Smooth muscle cell (in vitro differentiated cells): ENCODE measurements at regions not wholly inside any gene's neighbourhood (a gene's known extent, or its start where the extent isn't known, plus 50 kb on each side); places are given as distances from the start of the nearest gene placed in this dataset.

Source experiments
- DNase-seq: peaks from one replicate; lab custom pipeline; 2025; ENCODE audit not compliant: unreplicated experiment; lab: John Stamatoyannopoulos, UW
- H2AFZ ChIP-seq: fragments of 200-600 bp; sonication (generic); 2 replicates; pipeline ENCODE4 v1.6.0; 2016; ENCODE audit warnings: antibody characterized with exemption, low read depth, mild to moderate bottlenecking
- H3F3A ChIP-seq: fragments of 200-600 bp; sonication (generic); 2 replicates; pipeline ENCODE4 v1.6.0; 2017; ENCODE audit warnings: antibody characterized with exemption, low read depth
- H3K27ac ChIP-seq: fragments of 200-600 bp; sonication (generic); 2 replicates; pipeline ENCODE4 v1.5.1; 2016; ENCODE audit warnings: low read depth, mild to moderate bottlenecking
- H3K27me3 ChIP-seq: fragments of 200-600 bp; sonication (generic); 2 replicates; pipeline ENCODE4 v1.6.1; 2016; ENCODE audit warnings: low read depth, mild to moderate bottlenecking
- H3K36me3 ChIP-seq: fragments of 200-600 bp; sonication (generic); 2 replicates; pipeline ENCODE4 v1.5.1; 2016; ENCODE audit warnings: low read depth
- H3K4me1 ChIP-seq: fragments of 200-600 bp; sonication (generic); 2 replicates; pipeline ENCODE4 v1.5.1; 2016; ENCODE audit warnings: low read depth
- H3K4me2 ChIP-seq: fragments of 200-600 bp; sonication (generic); 2 replicates; pipeline ENCODE4 v1.6.0; 2016; ENCODE audit warnings: mild to moderate bottlenecking
- H3K4me3 ChIP-seq: fragments of 200-600 bp; sonication (generic); 2 replicates; pipeline ENCODE4 v1.5.1; 2016; ENCODE audit warnings: mild to moderate bottlenecking
- H3K79me2 ChIP-seq: fragments of 200-600 bp; sonication (generic); 2 replicates; pipeline ENCODE4 v1.6.0; 2016; ENCODE audit warnings: low read depth, mild to moderate bottlenecking
- H3K9ac ChIP-seq: fragments of 200-600 bp; sonication (generic); 2 replicates; pipeline ENCODE4 v1.6.0; 2016; ENCODE audit warnings: low read depth
- H3K9me3 ChIP-seq: fragments of 200-600 bp; sonication (generic); replicated peaks from 2 replicates; pipeline ENCODE4 v1.5.1; 2016; ENCODE audit warnings: low read depth
- H4K20me1 ChIP-seq: fragments of 200-600 bp; sonication (generic); 2 replicates; pipeline ENCODE4 v1.6.0; 2016; ENCODE audit warnings: low read depth
- WGBS: methylation state at CpG from one replicate; pipeline ENCODE4 v1.1.7; 2016; ENCODE audit warnings: low lambda C conversion rate; 5-methylcytosine and 5-hydroxymethylcytosine counted together
- TF ChIP-seq, protein P1 (sequence below): fragments of 200-600 bp; sonication (generic); IDR thresholded peaks from 2 replicates; pipeline ENCODE4 v1.5.1; 2017; ENCODE audit warnings: borderline replicate concordance, mild to moderate bottlenecking, antibody characterized with exemption; ENCODE audit not compliant: insufficient read depth, poor library complexity, severe bottlenecking

DNA sequence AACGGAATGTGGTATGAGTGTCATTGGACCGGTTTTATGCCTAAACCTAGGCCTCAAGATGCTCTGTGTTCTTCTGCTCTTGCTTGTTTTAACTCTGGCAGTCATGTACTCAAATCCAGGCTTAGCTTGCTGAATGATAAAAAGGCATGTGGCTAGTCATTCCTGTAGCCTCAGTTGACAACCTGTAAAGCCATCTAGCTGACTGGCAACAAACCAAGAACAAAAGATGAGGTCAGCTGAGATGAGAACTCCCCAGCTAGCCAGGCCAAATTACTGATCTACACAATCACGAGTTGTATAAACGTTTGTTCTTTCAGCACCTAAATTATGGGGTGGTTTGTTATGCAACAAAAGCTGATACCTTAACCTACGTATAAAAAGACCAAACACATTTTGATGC lies 1406.0 kb upstream of the CDH8 start:
- Histone ChIP-seq H3K79me2 (no peaks in the 10 kb centered on the region), H3K4me3 (no peak overlapping the region), H3F3A (no peaks in the 10 kb centered on the region), H3K9ac (no peak overlapping the region), H2AFZ (no peak overlapping the region), H4K20me1 (no peaks in the 10 kb centered on the region), H3K4me2 (no peak overlapping the region), H3K27me3 (peaks cover 5% of the 10 kb centered on the region), H3K9me3 (no peaks in the 10 kb centered on the region), H3K36me3 (no peaks in the 10 kb centered on the region), H3K27ac (no peak overlapping the region), H3K4me1 (peaks cover 3% of the 10 kb centered on the region)
- WGBS: 89% methylated on average over 5 of the region's 5 CpGs
- TF ChIP-seq, protein P1, sequence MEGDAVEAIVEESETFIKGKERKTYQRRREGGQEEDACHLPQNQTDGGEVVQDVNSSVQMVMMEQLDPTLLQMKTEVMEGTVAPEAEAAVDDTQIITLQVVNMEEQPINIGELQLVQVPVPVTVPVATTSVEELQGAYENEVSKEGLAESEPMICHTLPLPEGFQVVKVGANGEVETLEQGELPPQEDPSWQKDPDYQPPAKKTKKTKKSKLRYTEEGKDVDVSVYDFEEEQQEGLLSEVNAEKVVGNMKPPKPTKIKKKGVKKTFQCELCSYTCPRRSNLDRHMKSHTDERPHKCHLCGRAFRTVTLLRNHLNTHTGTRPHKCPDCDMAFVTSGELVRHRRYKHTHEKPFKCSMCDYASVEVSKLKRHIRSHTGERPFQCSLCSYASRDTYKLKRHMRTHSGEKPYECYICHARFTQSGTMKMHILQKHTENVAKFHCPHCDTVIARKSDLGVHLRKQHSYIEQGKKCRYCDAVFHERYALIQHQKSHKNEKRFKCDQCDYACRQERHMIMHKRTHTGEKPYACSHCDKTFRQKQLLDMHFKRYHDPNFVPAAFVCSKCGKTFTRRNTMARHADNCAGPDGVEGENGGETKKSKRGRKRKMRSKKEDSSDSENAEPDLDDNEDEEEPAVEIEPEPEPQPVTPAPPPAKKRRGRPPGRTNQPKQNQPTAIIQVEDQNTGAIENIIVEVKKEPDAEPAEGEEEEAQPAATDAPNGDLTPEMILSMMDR: no peak
- no peak for DNase-seq

DNA sequence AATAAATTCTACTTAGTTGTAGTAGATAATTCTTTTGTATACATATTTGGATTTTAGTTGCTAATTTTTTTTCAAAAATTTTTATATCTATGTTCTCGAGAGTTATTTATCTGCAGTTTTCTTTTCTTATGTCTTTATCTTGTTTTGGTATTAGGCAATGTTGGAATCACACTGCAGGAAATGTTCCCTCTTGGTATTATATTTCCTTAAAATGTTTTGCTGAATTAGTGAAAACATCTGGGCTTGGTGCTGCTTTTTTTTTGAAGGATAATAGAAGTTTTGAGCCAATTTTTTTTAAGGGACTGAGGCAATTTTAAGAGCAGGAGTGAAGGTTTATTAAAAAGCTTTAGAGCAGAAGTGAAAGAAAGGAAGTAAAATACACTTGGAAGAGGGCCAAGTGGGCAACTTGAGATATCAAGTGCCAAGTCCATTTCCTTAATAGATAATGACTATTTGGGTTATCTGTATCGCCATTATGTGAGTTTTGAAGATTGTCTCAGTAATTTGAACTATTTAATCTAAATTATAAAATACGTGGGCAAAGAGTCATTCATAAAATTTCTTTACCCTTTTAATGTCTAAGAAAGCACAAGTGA lies 1390.1 kb upstream of the CDH8 start:
- Histone ChIP-seq H4K20me1 (no peaks in the 10 kb centered on the region), H3K4me1 (no peaks in the 10 kb centered on the region), H3F3A (no peaks in the 10 kb centered on the region), H3K4me3 (no peak overlapping the region), H3K9me3 (no peaks in the 10 kb centered on the region), H3K27me3 (peaks cover 7% of the 10 kb centered on the region), H3K9ac (no peak overlapping the region), H3K36me3 (no peaks in the 10 kb centered on the region), H3K4me2 (no peak overlapping the region), H3K27ac (no peak overlapping the region), H3K79me2 (no peaks in the 10 kb centered on the region), H2AFZ (no peak overlapping the region)
- WGBS: 81% methylated on average over 3 of the region's 3 CpGs
- TF ChIP-seq, protein P1: no peak
- no peak for DNase-seq

DNA sequence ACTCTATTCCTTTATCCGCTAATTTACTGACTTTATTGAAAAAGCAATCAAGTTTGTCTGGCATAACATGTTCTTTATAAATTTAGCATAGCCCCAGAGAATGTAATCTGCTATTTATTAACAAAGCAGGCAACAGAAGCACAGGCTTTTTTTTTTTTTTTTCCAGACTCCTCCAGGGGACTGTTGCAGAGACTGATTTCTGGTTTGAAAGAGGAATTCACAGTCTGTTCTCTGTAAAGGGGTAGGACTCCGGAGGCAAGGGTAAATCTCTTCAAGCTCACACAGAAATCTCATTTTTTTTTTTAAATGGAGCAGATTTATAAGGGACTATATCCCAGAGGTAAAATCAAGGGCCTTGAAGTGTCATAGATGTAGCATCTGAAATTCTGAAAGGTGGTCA lies 1386.5 kb upstream of the CDH8 start:
- Histone ChIP-seq H3K9me3 (no peaks in the 10 kb centered on the region), H3K4me2 (no peak overlapping the region), H4K20me1 (no peaks in the 10 kb centered on the region), H3K27me3 (peaks cover 7% of the 10 kb centered on the region), H3F3A (no peaks in the 10 kb centered on the region), H2AFZ (no peak overlapping the region), H3K79me2 (no peaks in the 10 kb centered on the region), H3K36me3 (no peaks in the 10 kb centered on the region), H3K4me1 (no peaks in the 10 kb centered on the region), H3K27ac (no peak overlapping the region), H3K9ac (no peak overlapping the region), H3K4me3 (no peak overlapping the region)
- WGBS: 91% methylated on average over 2 of the region's 2 CpGs
- TF ChIP-seq, protein P1: no peak
- DNase-seq: no peak

DNA sequence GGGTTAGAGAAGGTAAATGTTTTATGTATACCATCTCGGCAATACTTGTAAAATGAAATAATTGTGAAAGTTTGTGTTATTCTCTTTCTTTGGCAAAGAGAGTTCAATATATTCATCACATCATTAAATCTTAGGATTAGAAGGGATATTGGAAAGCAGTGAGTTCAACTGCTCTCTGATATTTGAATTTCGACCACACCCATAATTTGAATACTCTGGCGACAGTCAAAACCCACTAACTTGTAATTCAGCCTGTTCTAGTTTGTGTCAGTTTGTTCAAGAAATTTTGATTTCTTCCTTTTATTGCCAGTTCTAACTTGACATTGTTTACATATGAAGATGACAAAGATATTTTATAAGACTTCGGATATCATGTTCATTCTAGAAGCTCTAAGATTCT lies 1380.5 kb upstream of the CDH8 start:
- no peak overlapping the region for H3K27ac ChIP-seq
- no peak overlapping the region for H3K9ac ChIP-seq
- no peaks in the 10 kb centered on the region for H4K20me1 ChIP-seq
- H3K79me2 ChIP-seq: no peaks in the 10 kb centered on the region
- no peak overlapping the region for H3K4me2 ChIP-seq
- no peaks in the 10 kb centered on the region for H3F3A ChIP-seq
- no peaks in the 10 kb centered on the region for H3K9me3 ChIP-seq
- no peaks in the 10 kb centered on the region for H3K27me3 ChIP-seq
- no peak for DNase-seq
- WGBS: 88% methylated on average over 4 of the region's 4 CpGs
- TF ChIP-seq, protein P1: no peak
- H3K36me3 ChIP-seq: no peaks in the 10 kb centered on the region
- H3K4me3 ChIP-seq: no peak overlapping the region
- H3K4me1 ChIP-seq: no peaks in the 10 kb centered on the region
- no peak overlapping the region for H2AFZ ChIP-seq
